ENCODE measurements at regions not wholly inside any gene's neighbourhood (a gene's known extent, or its start where the extent isn't known, plus 50 kb on each side); places are given as distances from the start of the nearest gene placed in this dataset.

DNA sequence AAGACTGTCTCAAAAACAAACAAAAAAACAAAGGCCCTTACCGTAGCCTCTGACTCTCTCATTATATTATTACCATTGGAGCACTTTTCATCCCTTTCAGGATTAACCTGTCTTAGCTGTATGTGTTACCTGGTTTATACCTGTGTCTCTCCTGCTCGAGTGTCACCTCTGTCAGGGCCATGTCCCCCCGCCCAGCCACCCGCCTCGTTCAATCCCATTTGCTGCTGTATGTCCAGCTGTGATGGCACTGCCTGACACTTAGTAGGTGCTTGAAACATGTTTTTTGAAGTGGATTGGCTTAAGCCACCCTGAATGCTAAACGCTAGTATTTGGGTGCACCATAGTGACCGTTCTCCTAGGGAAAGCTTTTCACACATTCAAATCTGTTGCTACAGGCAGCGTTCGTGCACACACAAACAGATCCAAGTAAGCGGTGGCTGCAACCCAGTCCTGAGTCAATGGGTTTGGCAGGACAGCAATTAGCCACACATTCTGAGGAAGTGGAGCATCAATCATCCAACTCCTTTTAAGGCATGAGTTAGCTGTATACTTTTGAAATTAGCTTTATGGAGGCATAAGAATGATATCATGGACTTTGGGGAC, 98.9 kb upstream of the ZNF217 start:
- no peak for DNase-seq (ENCODE audit: insufficient read length, low spot score)
- no peak for FAIRE-seq
- TF ChIP-seq POU2F2 (IDR thresholded peaks at IDR 0.05; ENCODE audit: low read depth, low read length) (no peak), TAF1 (IDR thresholded peaks at IDR 0.05; ENCODE audit: low read depth, low read length) (no peak), POLR2AphosphoS5 (IDR thresholded peaks at IDR 0.05; ENCODE audit: low read depth, low read length) (no peak), SPI1 (IDR thresholded peaks at IDR 0.05; ENCODE audit: low read depth, low read length) (peak; percentile 61)

DNA sequence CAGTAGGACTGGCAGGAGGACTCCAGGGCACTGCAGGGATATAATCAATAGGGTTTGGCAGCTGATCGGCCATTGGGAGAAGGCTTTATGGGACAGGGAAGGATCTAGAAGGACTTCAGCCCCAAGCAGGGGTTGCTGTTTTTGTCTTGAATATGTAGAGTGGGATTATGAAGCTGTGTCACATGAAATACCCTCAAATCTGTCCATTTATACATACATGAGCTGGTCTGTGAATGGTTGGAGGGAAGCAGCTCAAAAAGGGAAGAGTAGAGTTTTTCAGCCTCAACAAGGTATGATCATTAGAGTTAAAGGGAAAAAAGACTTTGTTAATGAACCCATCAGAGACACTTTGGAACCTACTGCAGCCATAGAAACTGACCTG, 98.2 kb upstream of the ZNF217 start:
- TF ChIP-seq PAX5 (IDR thresholded peaks at IDR 0.05; ENCODE audit: insufficient read depth, low read length, severe bottlenecking) (no peak), SPI1 (IDR thresholded peaks at IDR 0.05; ENCODE audit: low read depth, low read length) (no peak), TAF1 (IDR thresholded peaks at IDR 0.05; ENCODE audit: low read depth, low read length) (no peak), POLR2A (IDR thresholded peaks at IDR 0.05; ENCODE audit: low read depth, low read length) (no peak), POU2F2 (IDR thresholded peaks at IDR 0.05; ENCODE audit: low read depth, low read length) (no peak), POLR2AphosphoS5 (IDR thresholded peaks at IDR 0.05; ENCODE audit: low read depth, low read length) (no peak)
- no peak for FAIRE-seq
- DNase-seq (ENCODE audit: insufficient read length, low spot score): no peak

DNA sequence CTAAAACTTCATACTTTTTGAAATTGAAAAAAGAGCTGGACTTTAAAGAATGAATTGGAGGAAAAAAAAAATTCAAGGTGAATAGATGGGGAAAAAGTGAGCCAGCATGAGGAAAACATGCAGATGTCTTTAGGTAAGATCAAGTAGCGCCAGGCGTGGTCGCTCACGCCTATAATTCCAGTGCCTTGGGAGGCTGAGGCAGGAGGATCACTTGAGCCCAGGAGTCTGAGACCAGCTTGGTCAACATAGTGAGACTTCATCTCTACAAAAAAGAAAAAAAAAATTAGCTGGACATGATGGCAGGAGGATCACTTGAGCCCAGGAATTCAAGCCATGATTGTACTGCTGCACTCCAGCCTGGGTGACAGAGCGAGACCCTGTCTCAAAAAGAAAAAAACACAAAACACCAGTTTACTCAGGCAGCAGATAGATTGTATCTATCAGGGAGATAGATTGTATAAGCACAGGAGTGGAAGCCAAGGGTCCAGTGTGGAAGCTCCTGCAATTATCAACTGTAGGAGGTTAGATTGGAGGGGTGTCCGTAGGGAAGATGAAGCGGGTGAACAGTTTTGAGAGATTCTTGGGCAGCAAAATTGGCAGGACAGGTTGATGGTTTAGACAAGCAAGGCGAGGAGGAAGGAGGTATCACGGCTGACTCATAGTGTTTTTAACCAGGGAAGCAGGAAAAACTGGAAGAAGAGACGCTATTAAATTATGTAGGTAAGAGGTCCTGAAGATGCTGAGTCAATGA, 97.6 kb upstream of the ZNF217 start:
- no peak for FAIRE-seq
- no peak for TF ChIP-seq SPI1 (IDR thresholded peaks at IDR 0.05; ENCODE audit: low read depth, low read length)
- DNase-seq (ENCODE audit: insufficient read length, low spot score): no peak

DNA sequence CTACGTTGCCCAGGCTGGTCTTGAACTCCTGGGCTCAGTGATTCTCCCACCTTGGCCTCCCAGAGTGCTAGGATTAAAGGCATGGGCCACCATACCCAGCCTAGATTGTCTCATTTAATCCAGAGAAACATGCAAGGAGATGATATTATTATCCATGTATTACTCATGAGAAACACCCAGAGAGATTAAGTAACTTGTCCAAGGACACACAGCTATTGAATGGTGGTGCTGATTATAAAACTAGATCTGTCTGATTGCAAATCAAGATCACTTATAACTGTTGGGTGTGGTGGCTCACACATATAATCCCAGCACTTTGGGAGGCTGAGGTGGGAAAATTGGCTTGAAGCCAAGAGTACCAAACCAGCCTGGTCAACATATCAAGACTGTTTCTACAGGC, 94.4 kb upstream of the ZNF217 start:
- FAIRE-seq: no peak
- TF ChIP-seq POLR2A (IDR thresholded peaks at IDR 0.05; ENCODE audit: low read depth, low read length) (no peak), POLR2AphosphoS5 (IDR thresholded peaks at IDR 0.05; ENCODE audit: low read depth, low read length) (no peak), TAF1 (IDR thresholded peaks at IDR 0.05; ENCODE audit: low read depth, low read length) (no peak), POU2F2 (IDR thresholded peaks at IDR 0.05; ENCODE audit: low read depth, low read length) (no peak), SPI1 (IDR thresholded peaks at IDR 0.05; ENCODE audit: low read depth, low read length) (no peak)
- no peak for DNase-seq (ENCODE audit: insufficient read length, low spot score)

DNA sequence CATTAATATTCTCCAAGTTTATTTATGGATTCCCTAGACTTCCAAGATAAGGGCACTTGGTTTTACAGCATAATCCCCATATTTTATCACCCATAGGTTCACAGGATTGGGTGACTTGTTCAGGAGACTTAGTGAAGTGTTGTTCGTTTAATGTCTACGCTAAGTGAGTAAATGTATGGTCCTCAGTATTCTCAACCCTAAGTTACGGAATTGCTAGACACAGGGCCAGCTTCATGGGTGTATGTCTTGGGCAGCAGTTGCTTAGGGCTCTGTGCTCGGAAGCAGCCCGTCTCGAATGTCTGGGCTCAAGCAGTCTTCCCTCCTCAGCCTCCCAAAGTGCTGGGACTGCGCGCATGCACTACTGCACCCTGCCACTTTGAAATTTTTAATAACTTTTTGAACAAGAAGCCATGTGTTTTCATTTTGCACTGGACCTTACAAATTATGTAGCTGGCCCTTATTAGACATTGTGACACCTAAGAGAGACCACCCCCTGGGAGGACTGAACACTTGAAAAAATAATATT, 91.5 kb upstream of the ZNF217 start:
- DNase-seq (ENCODE audit: insufficient read length, low spot score) (no peak), FAIRE-seq (no peak)
- TF ChIP-seq POLR2A (IDR thresholded peaks at IDR 0.05; ENCODE audit: low read depth, low read length) (no peak), PAX5 (IDR thresholded peaks at IDR 0.05; ENCODE audit: insufficient read depth, low read length, severe bottlenecking) (no peak), POU2F2 (IDR thresholded peaks at IDR 0.05; ENCODE audit: low read depth, low read length) (no peak), TAF1 (IDR thresholded peaks at IDR 0.05; ENCODE audit: low read depth, low read length) (no peak), POLR2AphosphoS5 (IDR thresholded peaks at IDR 0.05; ENCODE audit: low read depth, low read length) (no peak), SPI1 (IDR thresholded peaks at IDR 0.05; ENCODE audit: low read depth, low read length) (no peak)

DNA sequence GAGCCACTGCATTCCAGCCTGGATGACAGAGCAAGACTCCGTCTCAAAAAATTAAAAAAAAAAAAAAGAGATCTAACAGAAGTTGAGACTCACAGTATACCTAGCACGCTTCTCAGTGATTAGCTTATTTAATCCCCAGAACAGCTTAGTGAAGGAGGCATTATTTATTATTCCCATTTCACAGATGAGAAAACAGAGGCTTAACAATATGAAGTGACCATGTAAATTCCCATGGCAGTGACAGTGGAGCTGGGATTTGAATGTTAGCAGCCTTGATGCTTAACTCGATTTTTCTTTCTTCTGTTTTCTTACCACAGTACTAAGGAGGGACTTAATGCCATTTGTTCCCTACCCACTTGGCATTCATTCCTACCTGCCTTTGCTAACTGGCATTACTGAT, 89.9 kb upstream of the ZNF217 start:
- DNase-seq (ENCODE audit: insufficient read length, low spot score) (no peak), FAIRE-seq (no peak)
- TF ChIP-seq POLR2A (IDR thresholded peaks at IDR 0.05; ENCODE audit: low read depth, low read length) (no peak), SPI1 (IDR thresholded peaks at IDR 0.05; ENCODE audit: low read depth, low read length) (no peak), PAX5 (IDR thresholded peaks at IDR 0.05; ENCODE audit: insufficient read depth, low read length, severe bottlenecking) (no peak)

DNA sequence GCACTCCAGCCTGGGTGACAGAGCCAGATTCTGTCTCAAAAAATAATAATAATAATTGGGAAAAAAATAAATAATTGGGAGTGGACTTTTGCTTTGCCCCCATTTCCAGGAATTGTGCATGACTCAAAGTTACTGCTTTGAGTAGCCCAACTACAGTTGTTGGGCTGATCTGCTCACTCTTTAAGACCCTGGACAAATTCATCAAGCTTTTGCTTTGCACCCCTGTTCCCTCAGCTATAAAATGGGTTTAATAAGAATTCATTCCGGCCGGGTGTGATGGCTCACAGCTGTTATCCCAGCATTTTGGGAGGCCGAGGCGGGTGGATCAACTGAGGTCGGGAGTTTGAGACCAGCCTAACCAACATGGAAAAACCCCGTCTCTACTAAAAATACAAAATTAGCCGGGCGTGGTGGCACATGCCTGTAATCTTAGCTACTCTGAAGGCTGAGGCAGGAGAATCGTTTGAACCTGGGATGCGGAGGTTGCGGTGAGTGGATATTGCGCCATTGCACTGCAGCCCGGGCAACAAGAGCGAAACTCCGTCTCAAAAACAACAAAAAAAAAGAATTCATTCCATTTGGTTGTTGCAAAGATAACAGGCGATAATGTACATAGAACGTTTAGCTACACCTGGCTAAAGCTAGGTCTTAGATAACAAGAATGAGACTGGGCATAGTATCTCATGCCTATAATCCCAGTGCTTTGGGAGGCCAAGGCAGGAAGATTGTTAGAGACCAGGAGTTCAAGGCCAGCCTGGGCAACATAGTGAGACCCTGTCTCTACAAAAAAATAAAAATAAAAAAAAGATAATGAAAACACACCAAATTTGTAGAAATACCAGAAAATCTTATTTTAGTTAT, 87.9 kb upstream of the ZNF217 start:
- FAIRE-seq (no peak), DNase-seq (ENCODE audit: insufficient read length, low spot score) (no peak)
- TF ChIP-seq TAF1 (IDR thresholded peaks at IDR 0.05; ENCODE audit: low read depth, low read length) (no peak), POU2F2 (IDR thresholded peaks at IDR 0.05; ENCODE audit: low read depth, low read length) (no peak), PAX5 (IDR thresholded peaks at IDR 0.05; ENCODE audit: insufficient read depth, low read length, severe bottlenecking) (no peak), SPI1 (IDR thresholded peaks at IDR 0.05; ENCODE audit: low read depth, low read length) (no peak), POLR2A (IDR thresholded peaks at IDR 0.05; ENCODE audit: low read depth, low read length) (no peak), POLR2AphosphoS5 (IDR thresholded peaks at IDR 0.05; ENCODE audit: low read depth, low read length) (no peak)

DNA sequence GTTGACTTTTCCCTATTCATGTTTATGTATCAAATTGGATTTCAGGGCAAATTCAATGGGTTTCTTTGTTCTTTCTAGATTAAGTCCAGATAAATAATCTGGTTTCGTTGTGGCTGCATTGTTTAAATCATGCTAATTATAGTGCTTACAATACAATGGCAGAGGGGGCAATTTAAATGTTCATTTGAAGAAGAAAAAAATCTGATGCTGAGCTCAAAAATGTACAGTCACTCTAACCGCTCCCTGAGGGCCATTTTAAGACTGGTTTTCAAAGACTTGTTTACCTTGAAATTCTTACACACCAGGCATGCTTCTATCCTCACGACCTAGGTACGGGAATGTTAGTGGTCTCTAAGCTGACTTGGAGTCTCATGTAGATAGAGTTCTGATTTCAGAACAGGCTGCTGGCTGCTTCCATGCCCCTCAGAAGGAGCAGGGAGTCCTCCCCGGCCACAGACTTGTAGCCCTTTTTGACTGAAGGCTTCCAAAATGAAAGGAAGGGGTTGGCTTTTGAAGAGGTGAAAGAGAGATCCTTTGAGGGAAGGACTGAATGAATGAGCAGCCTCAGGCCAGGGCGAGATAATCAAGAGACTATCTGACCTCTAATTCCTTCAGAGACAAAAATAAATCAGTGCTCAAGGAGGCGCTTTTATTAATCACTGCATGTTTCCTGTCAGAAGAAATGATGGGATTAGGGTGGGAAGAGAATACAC, 86.1 kb upstream of the ZNF217 start:
- TF ChIP-seq SPI1 (IDR thresholded peaks at IDR 0.05; ENCODE audit: low read depth, low read length) (no peak), TAF1 (IDR thresholded peaks at IDR 0.05; ENCODE audit: low read depth, low read length) (no peak), POLR2AphosphoS5 (IDR thresholded peaks at IDR 0.05; ENCODE audit: low read depth, low read length) (no peak)
- no peak for FAIRE-seq

DNA sequence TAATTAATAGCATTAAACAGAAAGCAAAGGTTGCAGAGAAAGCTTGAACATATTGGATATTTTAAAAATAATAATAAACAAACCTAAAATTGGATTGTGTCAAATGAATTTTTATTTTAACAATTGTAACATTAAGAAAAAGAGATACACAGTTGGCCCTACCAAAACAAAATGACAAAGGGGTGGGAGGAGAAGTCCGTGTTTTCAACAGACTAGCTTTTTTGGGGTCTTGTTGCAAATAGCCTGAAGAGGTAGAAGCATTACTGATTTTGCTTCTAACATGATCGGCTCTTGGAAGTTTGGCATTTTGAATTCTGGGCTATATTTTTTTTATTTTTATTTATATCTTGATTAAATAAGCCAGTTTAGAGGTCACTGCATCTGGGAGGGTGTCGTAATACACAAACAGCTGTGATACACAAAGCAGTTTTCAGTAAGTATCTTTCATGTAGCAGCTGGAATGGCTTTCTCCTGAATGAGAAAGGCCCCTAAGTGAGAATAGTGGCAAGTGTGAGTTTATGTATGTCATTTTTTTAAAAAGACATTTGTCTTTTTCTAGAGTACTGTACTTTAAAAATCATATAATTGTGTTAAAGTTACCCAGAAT, 85.5 kb upstream of the ZNF217 start:
- no peak for DNase-seq (ENCODE audit: insufficient read length, low spot score)
- TF ChIP-seq SPI1 (IDR thresholded peaks at IDR 0.05; ENCODE audit: low read depth, low read length) (no peak), POU2F2 (IDR thresholded peaks at IDR 0.05; ENCODE audit: low read depth, low read length) (no peak), PAX5 (IDR thresholded peaks at IDR 0.05; ENCODE audit: insufficient read depth, low read length, severe bottlenecking) (no peak), TAF1 (IDR thresholded peaks at IDR 0.05; ENCODE audit: low read depth, low read length) (no peak), POLR2AphosphoS5 (IDR thresholded peaks at IDR 0.05; ENCODE audit: low read depth, low read length) (no peak), POLR2A (IDR thresholded peaks at IDR 0.05; ENCODE audit: low read depth, low read length) (no peak)
- no peak for FAIRE-seq

More for the DNA sequence above, 86.1 kb upstream of the ZNF217 start:
- no peak for DNase-seq (ENCODE audit: insufficient read length, low spot score)
